Gastroesophageal sphincter (tissue), 3 donors: ENCODE measurements at regions not wholly inside any gene's neighbourhood (a gene's known extent, or its start where the extent isn't known, plus 50 kb on each side); places are given as distances from the start of the nearest gene placed in this dataset.
"Not testable (repeated sequence)": the region's sequence is repeated elsewhere in the genome, so short reads cannot be mapped to it uniquely, and the experiment has no call there.

ENCODE experiments used
- POLR2A ChIP-seq, 2 donors: fragments of 450-650 bp; IDR thresholded peaks; one replicate each; pipeline ENCODE4 v1.6.1; 2017; ENCODE audit warnings: antibody characterized with exemption in 2 of 2, mild to moderate bottlenecking in 2 of 2, moderate library complexity in 1 of 2
- TF ChIP-seq, protein P1 (sequence below), 4 experiments: fragments of 200-600 bp in 2 of 4; fragments of 450-650 bp in 2 of 4; sonication (generic) in 1 of 4; IDR thresholded peaks; one replicate each; pipeline ENCODE4 v1.5.1; 2017 to 2019; ENCODE audit warnings: antibody characterized with exemption in 4 of 4, mild to moderate bottlenecking in 2 of 4, moderate library complexity in 2 of 4

DNA sequence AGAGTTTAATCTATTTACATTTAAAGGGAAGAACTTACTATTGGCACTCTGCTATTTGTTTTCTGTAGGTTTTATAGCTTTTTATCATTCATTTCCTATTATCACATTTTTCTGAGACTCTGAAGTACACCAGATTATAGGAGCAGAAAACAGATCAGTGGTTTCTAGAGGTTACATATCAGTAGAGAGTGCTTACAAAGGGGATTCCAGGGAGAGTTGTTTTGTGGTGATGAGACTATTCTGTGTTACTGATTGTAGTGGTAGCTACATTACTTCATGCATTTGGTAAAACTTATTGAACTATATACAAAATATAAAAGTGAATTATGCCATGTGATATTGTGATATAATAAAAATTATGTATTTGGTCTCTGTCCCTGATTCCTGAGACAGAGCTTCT lies 259.2 kb downstream of the SPATA31A6 start:
- TF ChIP-seq, protein P1, sequence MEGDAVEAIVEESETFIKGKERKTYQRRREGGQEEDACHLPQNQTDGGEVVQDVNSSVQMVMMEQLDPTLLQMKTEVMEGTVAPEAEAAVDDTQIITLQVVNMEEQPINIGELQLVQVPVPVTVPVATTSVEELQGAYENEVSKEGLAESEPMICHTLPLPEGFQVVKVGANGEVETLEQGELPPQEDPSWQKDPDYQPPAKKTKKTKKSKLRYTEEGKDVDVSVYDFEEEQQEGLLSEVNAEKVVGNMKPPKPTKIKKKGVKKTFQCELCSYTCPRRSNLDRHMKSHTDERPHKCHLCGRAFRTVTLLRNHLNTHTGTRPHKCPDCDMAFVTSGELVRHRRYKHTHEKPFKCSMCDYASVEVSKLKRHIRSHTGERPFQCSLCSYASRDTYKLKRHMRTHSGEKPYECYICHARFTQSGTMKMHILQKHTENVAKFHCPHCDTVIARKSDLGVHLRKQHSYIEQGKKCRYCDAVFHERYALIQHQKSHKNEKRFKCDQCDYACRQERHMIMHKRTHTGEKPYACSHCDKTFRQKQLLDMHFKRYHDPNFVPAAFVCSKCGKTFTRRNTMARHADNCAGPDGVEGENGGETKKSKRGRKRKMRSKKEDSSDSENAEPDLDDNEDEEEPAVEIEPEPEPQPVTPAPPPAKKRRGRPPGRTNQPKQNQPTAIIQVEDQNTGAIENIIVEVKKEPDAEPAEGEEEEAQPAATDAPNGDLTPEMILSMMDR (IDR thresholded peaks at IDR 0.05), result not testable (repeated sequence)
- not testable (repeated sequence) for TF ChIP-seq POLR2A (IDR thresholded peaks at IDR 0.05)
